ENCODE measurements at regions not wholly inside any gene's neighbourhood (a gene's known extent, or its start where the extent isn't known, plus 50 kb on each side); places are given as distances from the start of the nearest gene placed in this dataset.

DNA sequence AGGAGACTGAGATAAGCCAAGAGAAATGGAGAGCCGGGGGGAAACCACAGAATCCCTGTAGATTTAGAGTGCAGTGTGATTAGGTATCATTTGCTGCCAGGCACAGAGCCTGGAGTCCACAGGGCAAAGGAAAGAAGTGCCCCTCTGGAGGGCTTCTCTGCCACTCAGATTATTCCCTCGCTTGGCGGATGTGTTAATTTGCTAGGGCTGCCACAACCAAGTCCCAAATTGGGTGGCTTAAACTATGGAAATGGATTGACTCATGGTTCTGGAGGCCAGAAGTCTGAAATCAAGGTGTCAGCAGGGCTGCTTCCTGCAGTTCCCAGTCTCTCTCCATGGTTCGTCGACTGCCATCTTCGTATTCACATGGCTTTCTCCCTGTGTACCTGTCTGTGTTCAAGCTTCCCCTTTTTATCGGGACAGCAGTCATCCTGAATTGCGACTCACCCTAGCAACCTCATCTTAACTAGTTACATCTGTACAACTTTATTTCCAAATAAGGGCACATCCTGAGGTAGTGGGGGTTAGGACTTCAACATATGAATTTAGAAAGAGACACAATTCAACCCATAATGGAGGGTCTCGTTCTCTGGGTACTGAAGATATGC, 122.2 kb downstream of the ANKRD60 start:
- TF ChIP-seq POLR2AphosphoS5 (IDR thresholded peaks at IDR 0.05; ENCODE audit: low read depth) = no peak
- TF ChIP-seq, protein P1, sequence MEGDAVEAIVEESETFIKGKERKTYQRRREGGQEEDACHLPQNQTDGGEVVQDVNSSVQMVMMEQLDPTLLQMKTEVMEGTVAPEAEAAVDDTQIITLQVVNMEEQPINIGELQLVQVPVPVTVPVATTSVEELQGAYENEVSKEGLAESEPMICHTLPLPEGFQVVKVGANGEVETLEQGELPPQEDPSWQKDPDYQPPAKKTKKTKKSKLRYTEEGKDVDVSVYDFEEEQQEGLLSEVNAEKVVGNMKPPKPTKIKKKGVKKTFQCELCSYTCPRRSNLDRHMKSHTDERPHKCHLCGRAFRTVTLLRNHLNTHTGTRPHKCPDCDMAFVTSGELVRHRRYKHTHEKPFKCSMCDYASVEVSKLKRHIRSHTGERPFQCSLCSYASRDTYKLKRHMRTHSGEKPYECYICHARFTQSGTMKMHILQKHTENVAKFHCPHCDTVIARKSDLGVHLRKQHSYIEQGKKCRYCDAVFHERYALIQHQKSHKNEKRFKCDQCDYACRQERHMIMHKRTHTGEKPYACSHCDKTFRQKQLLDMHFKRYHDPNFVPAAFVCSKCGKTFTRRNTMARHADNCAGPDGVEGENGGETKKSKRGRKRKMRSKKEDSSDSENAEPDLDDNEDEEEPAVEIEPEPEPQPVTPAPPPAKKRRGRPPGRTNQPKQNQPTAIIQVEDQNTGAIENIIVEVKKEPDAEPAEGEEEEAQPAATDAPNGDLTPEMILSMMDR (conservative IDR thresholded peaks at IDR 0.05; ENCODE audit: low read depth in 2 of 2) = no peak
- TF ChIP-seq CREB1 (CRISPR knock-in tag; IDR thresholded peaks at IDR 0.05; ENCODE audit: low read depth) = no peak
- no peak for TF ChIP-seq EZH2 (IDR thresholded peaks at IDR 0.05; ENCODE audit: low read depth, unreplicated experiment)
- TF ChIP-seq, protein P2, sequence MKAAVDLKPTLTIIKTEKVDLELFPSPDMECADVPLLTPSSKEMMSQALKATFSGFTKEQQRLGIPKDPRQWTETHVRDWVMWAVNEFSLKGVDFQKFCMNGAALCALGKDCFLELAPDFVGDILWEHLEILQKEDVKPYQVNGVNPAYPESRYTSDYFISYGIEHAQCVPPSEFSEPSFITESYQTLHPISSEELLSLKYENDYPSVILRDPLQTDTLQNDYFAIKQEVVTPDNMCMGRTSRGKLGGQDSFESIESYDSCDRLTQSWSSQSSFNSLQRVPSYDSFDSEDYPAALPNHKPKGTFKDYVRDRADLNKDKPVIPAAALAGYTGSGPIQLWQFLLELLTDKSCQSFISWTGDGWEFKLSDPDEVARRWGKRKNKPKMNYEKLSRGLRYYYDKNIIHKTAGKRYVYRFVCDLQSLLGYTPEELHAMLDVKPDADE (IDR thresholded peaks at IDR 0.05) = no peak
- TF ChIP-seq, protein P3, sequence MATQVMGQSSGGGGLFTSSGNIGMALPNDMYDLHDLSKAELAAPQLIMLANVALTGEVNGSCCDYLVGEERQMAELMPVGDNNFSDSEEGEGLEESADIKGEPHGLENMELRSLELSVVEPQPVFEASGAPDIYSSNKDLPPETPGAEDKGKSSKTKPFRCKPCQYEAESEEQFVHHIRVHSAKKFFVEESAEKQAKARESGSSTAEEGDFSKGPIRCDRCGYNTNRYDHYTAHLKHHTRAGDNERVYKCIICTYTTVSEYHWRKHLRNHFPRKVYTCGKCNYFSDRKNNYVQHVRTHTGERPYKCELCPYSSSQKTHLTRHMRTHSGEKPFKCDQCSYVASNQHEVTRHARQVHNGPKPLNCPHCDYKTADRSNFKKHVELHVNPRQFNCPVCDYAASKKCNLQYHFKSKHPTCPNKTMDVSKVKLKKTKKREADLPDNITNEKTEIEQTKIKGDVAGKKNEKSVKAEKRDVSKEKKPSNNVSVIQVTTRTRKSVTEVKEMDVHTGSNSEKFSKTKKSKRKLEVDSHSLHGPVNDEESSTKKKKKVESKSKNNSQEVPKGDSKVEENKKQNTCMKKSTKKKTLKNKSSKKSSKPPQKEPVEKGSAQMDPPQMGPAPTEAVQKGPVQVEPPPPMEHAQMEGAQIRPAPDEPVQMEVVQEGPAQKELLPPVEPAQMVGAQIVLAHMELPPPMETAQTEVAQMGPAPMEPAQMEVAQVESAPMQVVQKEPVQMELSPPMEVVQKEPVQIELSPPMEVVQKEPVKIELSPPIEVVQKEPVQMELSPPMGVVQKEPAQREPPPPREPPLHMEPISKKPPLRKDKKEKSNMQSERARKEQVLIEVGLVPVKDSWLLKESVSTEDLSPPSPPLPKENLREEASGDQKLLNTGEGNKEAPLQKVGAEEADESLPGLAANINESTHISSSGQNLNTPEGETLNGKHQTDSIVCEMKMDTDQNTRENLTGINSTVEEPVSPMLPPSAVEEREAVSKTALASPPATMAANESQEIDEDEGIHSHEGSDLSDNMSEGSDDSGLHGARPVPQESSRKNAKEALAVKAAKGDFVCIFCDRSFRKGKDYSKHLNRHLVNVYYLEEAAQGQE (IDR thresholded peaks at IDR 0.05; ENCODE audit: unreplicated experiment) = no peak
- no peak for TF ChIP-seq EZH2phosphoT487 (IDR thresholded peaks at IDR 0.05; ENCODE audit: unreplicated experiment)
- TF ChIP-seq NANOG (IDR thresholded peaks at IDR 0.05; ENCODE audit: borderline replicate concordance) = no peak
